ENCODE measurements at regions not wholly inside any gene's neighbourhood (a gene's known extent, or its start where the extent isn't known, plus 50 kb on each side); places are given as distances from the start of the nearest gene placed in this dataset.

- TF ChIP-seq CTCF (IDR thresholded peaks at IDR 0.05) = no peak
- no peak for TF ChIP-seq POLR2A (IDR thresholded peaks at IDR 0.05)
Measured at GRCh38 chr10:29951441-29951931, 107.9 kb downstream of the JCAD start.
